ENCODE measurements at regions not wholly inside any gene's neighbourhood (a gene's known extent, or its start where the extent isn't known, plus 50 kb on each side); places are given as distances from the start of the nearest gene placed in this dataset.

DNA sequence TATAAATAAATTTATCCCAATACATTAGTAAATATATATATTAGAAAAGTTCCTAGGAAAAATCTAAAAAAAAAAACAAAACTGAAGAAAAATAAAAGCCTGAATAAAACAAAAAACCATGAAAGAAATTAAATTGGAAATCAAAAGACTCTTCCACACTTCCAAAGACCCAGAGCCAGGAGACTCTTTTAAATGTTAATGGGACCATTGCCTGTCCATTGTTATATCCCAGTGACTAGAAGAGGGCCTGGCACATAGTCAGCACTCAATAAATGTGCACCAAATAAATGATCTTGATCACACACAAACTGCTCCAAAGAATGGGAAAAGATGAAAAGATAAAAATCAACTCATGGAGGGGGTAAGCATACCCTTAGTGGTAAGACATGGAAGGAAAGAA lies 51.3 kb upstream of the CLDN18 start:
- Mint-ChIP-seq H3K36me3 (ENCODE audit: low read depth) (no peaks in the 10 kb centered on the region), H3K27ac (no peak overlapping the region), H3K27me3 (peaks cover 14% of the 10 kb centered on the region), H3K9me3 (peaks cover 6% of the 10 kb centered on the region), H3K4me3 (no peak overlapping the region), H3K4me1 (ENCODE audit: low read depth) (no peaks in the 10 kb centered on the region)
- ChIA-PET CTCF (no interaction called here), POLR2A (no interaction called here)
- intact Hi-C loops (cut with DNase I, micrococcal nuclease) = no loop called here
- H3K36me3 ChIP-seq (ENCODE audit: insufficient read depth, low read length) = no peaks in the 10 kb centered on the region
- no peak overlapping the region for H3K27ac ChIP-seq (ENCODE audit: low read depth in 1 of 2, low read length in 2 of 2)
- no peaks in the 10 kb centered on the region for H3K4me1 ChIP-seq (ENCODE audit: insufficient read depth, low read length)
- TF ChIP-seq, protein P1, sequence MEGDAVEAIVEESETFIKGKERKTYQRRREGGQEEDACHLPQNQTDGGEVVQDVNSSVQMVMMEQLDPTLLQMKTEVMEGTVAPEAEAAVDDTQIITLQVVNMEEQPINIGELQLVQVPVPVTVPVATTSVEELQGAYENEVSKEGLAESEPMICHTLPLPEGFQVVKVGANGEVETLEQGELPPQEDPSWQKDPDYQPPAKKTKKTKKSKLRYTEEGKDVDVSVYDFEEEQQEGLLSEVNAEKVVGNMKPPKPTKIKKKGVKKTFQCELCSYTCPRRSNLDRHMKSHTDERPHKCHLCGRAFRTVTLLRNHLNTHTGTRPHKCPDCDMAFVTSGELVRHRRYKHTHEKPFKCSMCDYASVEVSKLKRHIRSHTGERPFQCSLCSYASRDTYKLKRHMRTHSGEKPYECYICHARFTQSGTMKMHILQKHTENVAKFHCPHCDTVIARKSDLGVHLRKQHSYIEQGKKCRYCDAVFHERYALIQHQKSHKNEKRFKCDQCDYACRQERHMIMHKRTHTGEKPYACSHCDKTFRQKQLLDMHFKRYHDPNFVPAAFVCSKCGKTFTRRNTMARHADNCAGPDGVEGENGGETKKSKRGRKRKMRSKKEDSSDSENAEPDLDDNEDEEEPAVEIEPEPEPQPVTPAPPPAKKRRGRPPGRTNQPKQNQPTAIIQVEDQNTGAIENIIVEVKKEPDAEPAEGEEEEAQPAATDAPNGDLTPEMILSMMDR (IDR thresholded peaks at IDR 0.05) = no peak
- H3K4me3 ChIP-seq (ENCODE audit: low read length) = no peak overlapping the region
- ATAC-seq (ENCODE audit: poor library complexity) (no peak), DNase-seq (no peak)
- H3K27me3 ChIP-seq (ENCODE audit: control insufficient read depth in 1 of 2, insufficient read depth in 2 of 2, low read length in 2 of 2) = no peaks in the 10 kb centered on the region
- H3K9me3 ChIP-seq (ENCODE audit: control insufficient read depth in 1 of 2, insufficient read depth in 1 of 2, low read length in 2 of 2) = no peaks in the 10 kb centered on the region
